Liver (tissue), 8 donors: ENCODE measurements at regions not wholly inside any gene's neighbourhood (a gene's known extent, or its start where the extent isn't known, plus 50 kb on each side); places are given as distances from the start of the nearest gene placed in this dataset.

ENCODE experiments used
- DNase-seq: peaks from one replicate; pipeline ENCODE4 v3.0.0-alpha.2; 2017; ENCODE audit warnings: low spot score
- H3K27ac ChIP-seq, 2 donors: one replicate each; pipeline ENCODE4 v1.7.0; 2013; ENCODE audit warnings: inconsistent platforms in 2 of 2, low read length in 2 of 2, control low read depth in 1 of 2, low read depth in 1 of 2, mild to moderate bottlenecking in 1 of 2
- H3K27me3 ChIP-seq, 4 donors: one replicate each; pipeline versions ENCODE4 v1.6.1 to v1.7.0; 2013; ENCODE audit warnings: low read length in 3 of 4, inconsistent platforms in 1 of 4, mild to moderate bottlenecking in 1 of 4, moderate library complexity in 1 of 4; ENCODE audit not compliant: control insufficient read depth in 4 of 4, insufficient read depth in 4 of 4
- H3K36me3 ChIP-seq, 4 donors: one replicate each; pipeline versions ENCODE4 v1.6.1 to v1.7.0; 2013; ENCODE audit warnings: low read length in 3 of 4, mild to moderate bottlenecking in 3 of 4, low read depth in 1 of 4, moderate library complexity in 1 of 4; ENCODE audit not compliant: control insufficient read depth in 4 of 4, insufficient read depth in 3 of 4
- H3K4me1 ChIP-seq, 4 donors: one replicate each; pipeline versions ENCODE4 v1.6.1 to v1.7.0; 2013; ENCODE audit warnings: low read length in 3 of 4, mild to moderate bottlenecking in 3 of 4, moderate library complexity in 1 of 4; ENCODE audit not compliant: control insufficient read depth in 4 of 4, insufficient read depth in 4 of 4
- H3K4me3 ChIP-seq, 3 donors: one replicate each; pipeline versions ENCODE4 v1.6.1 to v1.7.0; 2013; ENCODE audit warnings: low read length in 3 of 3, control low read depth in 1 of 3, low read depth in 1 of 3, mild to moderate bottlenecking in 1 of 3
- H3K9ac ChIP-seq, 2 donors: one replicate each; pipeline ENCODE4 v1.7.0; 2013; ENCODE audit warnings: low read length in 2 of 2, mild to moderate bottlenecking in 2 of 2, moderate library complexity in 2 of 2, control low read depth in 1 of 2, low read depth in 1 of 2
- H3K9me3 ChIP-seq, 4 donors: one replicate each; pipeline versions ENCODE4 v1.6.1 to v1.7.0; 2013; ENCODE audit warnings: low read length in 3 of 4; ENCODE audit not compliant: control insufficient read depth in 4 of 4
- EGR1 ChIP-seq, 2 donors: IDR thresholded peaks; 2 replicates each; pipeline ENCODE4 v1.6.1; 2016 to 2018; ENCODE audit warnings: antibody characterized with exemption in 2 of 2, low read depth in 2 of 2
- FOXA1 ChIP-seq: IDR thresholded peaks from 2 replicates; pipeline ENCODE4 v1.6.1; 2016; ENCODE audit warnings: antibody characterized with exemption
- FOXA2 ChIP-seq: IDR thresholded peaks from 2 replicates; pipeline ENCODE4 v1.6.1; 2016; ENCODE audit warnings: antibody characterized with exemption
- GABPA ChIP-seq, 2 donors: IDR thresholded peaks in 1 of 2; conservative IDR thresholded peaks in 1 of 2; 2 replicates each; pipeline ENCODE4 v1.6.1; 2016; ENCODE audit warnings: antibody characterized with exemption in 2 of 2, mild to moderate bottlenecking in 1 of 2, moderate library complexity in 1 of 2
- HNF4A ChIP-seq, 2 donors: conservative IDR thresholded peaks; 2 replicates each; pipeline ENCODE4 v1.6.1; 2016; ENCODE audit warnings: antibody characterized with exemption in 2 of 2, mild to moderate bottlenecking in 2 of 2
- HNF4G ChIP-seq: IDR thresholded peaks from 2 replicates; pipeline ENCODE4 v1.6.1; 2016; ENCODE audit warnings: antibody characterized with exemption
- JUND ChIP-seq, 2 donors: IDR thresholded peaks; 2 replicates each; pipeline ENCODE4 v1.6.1; 2016; ENCODE audit warnings: antibody characterized with exemption in 2 of 2
- NR2F2 ChIP-seq: IDR thresholded peaks from 2 replicates; pipeline ENCODE4 v1.6.1; 2016; ENCODE audit warnings: antibody characterized with exemption
- RAD21 ChIP-seq, 2 donors: IDR thresholded peaks; 2 replicates each; pipeline ENCODE4 v1.6.1; 2016; ENCODE audit warnings: antibody characterized with exemption in 2 of 2, mild to moderate bottlenecking in 2 of 2
- RXRA ChIP-seq, 2 donors: IDR thresholded peaks; 2 replicates each; pipeline ENCODE4 v1.6.1; 2017 to 2018; ENCODE audit warnings: antibody characterized with exemption in 2 of 2, mild to moderate bottlenecking in 1 of 2
- SP1 ChIP-seq: IDR thresholded peaks from 2 replicates; pipeline ENCODE4 v1.6.1; 2018; ENCODE audit warnings: antibody characterized with exemption, mild to moderate bottlenecking
- TAF1 ChIP-seq: conservative IDR thresholded peaks from 2 replicates; pipeline ENCODE4 v1.6.1; 2016; ENCODE audit warnings: antibody characterized with exemption, mild to moderate bottlenecking
- YY1 ChIP-seq: IDR thresholded peaks from 2 replicates; pipeline ENCODE4 v1.6.1; 2016; ENCODE audit warnings: antibody characterized with exemption, mild to moderate bottlenecking
- WGBS: extraction: QIAGEN DNeasy Blood & Tissue Kit; methylation state at CpG from one replicate; pipeline ENCODE4 v1.1.7; 2013; 5-methylcytosine and 5-hydroxymethylcytosine counted together
- TF ChIP-seq, protein P1 (sequence below): IDR thresholded peaks from 2 replicates; pipeline ENCODE4 v1.6.1; 2016; ENCODE audit warnings: antibody characterized with exemption
- TF ChIP-seq, protein P2 (sequence below): IDR thresholded peaks from 2 replicates; pipeline ENCODE4 v1.6.1; 2016; ENCODE audit warnings: antibody characterized with exemption
- TF ChIP-seq, protein P3 (sequence below): IDR thresholded peaks from 2 replicates; pipeline ENCODE4 v1.6.1; 2016; ENCODE audit warnings: antibody characterized with exemption, mild to moderate bottlenecking
- TF ChIP-seq, protein P4 (sequence below): fragments of 150-350 bp; IDR thresholded peaks from 2 replicates; pipeline ENCODE4 v1.5.1; 2017; ENCODE audit warnings: improper control_type of control experiment, low read depth, low read length; ENCODE audit not compliant: missing input control
- donor health status: healthy.
- donor health status: healthy.
- donor health status: healthy.
- donor health status: healthy.
- donor health status: healthy.

GRCh38 chr10:130781206-130781605, 530.3 kb downstream of the TCERG1L start:
- no peak for DNase-seq
- Histone ChIP-seq H3K4me3 (no peak overlapping the region), H3K36me3 (no peaks in the 10 kb centered on the region), H3K27ac (no peak overlapping the region), H3K9ac (no peak overlapping the region), H3K27me3 (peaks cover 0 to 2% (median under 1%) of the 10 kb centered on the region in 4 donors), H3K4me1 (no peaks in the 10 kb centered on the region), H3K9me3 (no peaks in the 10 kb centered on the region)
- 72% methylated on average over 8 of the region's 8 CpGs for WGBS
- TF ChIP-seq RAD21 (IDR thresholded peaks at IDR 0.05) (no peak), TAF1 (no peak), HNF4G (no peak), SP1 (no peak), YY1 (no peak), NR2F2 (no peak), HNF4A (conservative IDR thresholded peaks at IDR 0.05) (no peak), EGR1 (IDR thresholded peaks at IDR 0.05; ENCODE audit: low read depth in 2 of 2) (no peak), RXRA (IDR thresholded peaks at IDR 0.05) (no peak), JUND (IDR thresholded peaks at IDR 0.05) (no peak), FOXA2 (no peak), GABPA (IDR thresholded peaks at IDR 0.05 in 1 of 2, conservative IDR thresholded peaks at IDR 0.05 in 1 of 2) (no peak), FOXA1 (no peak)
- TF ChIP-seq, protein P1, sequence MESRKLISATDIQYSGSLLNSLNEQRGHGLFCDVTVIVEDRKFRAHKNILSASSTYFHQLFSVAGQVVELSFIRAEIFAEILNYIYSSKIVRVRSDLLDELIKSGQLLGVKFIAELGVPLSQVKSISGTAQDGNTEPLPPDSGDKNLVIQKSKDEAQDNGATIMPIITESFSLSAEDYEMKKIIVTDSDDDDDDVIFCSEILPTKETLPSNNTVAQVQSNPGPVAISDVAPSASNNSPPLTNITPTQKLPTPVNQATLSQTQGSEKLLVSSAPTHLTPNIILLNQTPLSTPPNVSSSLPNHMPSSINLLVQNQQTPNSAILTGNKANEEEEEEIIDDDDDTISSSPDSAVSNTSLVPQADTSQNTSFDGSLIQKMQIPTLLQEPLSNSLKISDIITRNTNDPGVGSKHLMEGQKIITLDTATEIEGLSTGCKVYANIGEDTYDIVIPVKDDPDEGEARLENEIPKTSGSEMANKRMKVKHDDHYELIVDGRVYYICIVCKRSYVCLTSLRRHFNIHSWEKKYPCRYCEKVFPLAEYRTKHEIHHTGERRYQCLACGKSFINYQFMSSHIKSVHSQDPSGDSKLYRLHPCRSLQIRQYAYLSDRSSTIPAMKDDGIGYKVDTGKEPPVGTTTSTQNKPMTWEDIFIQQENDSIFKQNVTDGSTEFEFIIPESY = no peak
- TF ChIP-seq, protein P2, sequence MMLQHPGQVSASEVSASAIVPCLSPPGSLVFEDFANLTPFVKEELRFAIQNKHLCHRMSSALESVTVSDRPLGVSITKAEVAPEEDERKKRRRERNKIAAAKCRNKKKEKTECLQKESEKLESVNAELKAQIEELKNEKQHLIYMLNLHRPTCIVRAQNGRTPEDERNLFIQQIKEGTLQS = no peak
- TF ChIP-seq, protein P3, sequence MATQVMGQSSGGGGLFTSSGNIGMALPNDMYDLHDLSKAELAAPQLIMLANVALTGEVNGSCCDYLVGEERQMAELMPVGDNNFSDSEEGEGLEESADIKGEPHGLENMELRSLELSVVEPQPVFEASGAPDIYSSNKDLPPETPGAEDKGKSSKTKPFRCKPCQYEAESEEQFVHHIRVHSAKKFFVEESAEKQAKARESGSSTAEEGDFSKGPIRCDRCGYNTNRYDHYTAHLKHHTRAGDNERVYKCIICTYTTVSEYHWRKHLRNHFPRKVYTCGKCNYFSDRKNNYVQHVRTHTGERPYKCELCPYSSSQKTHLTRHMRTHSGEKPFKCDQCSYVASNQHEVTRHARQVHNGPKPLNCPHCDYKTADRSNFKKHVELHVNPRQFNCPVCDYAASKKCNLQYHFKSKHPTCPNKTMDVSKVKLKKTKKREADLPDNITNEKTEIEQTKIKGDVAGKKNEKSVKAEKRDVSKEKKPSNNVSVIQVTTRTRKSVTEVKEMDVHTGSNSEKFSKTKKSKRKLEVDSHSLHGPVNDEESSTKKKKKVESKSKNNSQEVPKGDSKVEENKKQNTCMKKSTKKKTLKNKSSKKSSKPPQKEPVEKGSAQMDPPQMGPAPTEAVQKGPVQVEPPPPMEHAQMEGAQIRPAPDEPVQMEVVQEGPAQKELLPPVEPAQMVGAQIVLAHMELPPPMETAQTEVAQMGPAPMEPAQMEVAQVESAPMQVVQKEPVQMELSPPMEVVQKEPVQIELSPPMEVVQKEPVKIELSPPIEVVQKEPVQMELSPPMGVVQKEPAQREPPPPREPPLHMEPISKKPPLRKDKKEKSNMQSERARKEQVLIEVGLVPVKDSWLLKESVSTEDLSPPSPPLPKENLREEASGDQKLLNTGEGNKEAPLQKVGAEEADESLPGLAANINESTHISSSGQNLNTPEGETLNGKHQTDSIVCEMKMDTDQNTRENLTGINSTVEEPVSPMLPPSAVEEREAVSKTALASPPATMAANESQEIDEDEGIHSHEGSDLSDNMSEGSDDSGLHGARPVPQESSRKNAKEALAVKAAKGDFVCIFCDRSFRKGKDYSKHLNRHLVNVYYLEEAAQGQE = no peak
- TF ChIP-seq, protein P4, sequence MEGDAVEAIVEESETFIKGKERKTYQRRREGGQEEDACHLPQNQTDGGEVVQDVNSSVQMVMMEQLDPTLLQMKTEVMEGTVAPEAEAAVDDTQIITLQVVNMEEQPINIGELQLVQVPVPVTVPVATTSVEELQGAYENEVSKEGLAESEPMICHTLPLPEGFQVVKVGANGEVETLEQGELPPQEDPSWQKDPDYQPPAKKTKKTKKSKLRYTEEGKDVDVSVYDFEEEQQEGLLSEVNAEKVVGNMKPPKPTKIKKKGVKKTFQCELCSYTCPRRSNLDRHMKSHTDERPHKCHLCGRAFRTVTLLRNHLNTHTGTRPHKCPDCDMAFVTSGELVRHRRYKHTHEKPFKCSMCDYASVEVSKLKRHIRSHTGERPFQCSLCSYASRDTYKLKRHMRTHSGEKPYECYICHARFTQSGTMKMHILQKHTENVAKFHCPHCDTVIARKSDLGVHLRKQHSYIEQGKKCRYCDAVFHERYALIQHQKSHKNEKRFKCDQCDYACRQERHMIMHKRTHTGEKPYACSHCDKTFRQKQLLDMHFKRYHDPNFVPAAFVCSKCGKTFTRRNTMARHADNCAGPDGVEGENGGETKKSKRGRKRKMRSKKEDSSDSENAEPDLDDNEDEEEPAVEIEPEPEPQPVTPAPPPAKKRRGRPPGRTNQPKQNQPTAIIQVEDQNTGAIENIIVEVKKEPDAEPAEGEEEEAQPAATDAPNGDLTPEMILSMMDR = no peak

DNA sequence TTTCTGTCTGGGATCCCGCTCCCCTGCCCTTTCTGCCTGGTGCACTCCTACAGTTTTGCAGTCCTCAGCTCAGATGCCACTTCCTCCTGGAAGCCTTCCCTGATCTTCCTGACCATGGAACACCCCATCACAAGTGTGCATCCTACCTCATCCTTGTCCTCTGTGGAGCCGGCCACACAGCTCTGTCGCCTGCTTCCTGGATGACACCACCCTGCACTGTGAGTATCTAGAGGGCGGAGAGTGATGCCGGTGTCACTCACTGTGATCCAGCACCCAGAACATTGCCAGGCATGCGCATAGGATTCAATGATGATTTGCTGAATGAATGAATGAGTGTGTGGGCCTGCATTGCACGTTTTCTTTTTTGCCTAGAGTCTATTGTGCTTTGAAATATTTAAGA, 529.9 kb downstream of the TCERG1L start:
- 76% methylated on average over 7 of the region's 7 CpGs for WGBS
- TF ChIP-seq RAD21 (IDR thresholded peaks at IDR 0.05) = no peak
- TF ChIP-seq JUND (IDR thresholded peaks at IDR 0.05) = no peak
- no peak for TF ChIP-seq SP1
- no peak for TF ChIP-seq HNF4G
- TF ChIP-seq NR2F2 = no peak
- H3K4me1 ChIP-seq = peaks cover 0 to 3% (median 0%) of the 10 kb centered on the region in 4 donors
- no peaks in the 10 kb centered on the region for H3K9me3 ChIP-seq
- peaks cover 0 to 2% (median under 1%) of the 10 kb centered on the region in 4 donors for H3K27me3 ChIP-seq
- H3K4me3 ChIP-seq = no peak overlapping the region
- no peak for DNase-seq
- H3K27ac ChIP-seq = no peak overlapping the region
- H3K36me3 ChIP-seq = no peaks in the 10 kb centered on the region
- no peak overlapping the region for H3K9ac ChIP-seq
